ENCODE measurements at regions not wholly inside any gene's neighbourhood (a gene's known extent, or its start where the extent isn't known, plus 50 kb on each side); places are given as distances from the start of the nearest gene placed in this dataset. TPM values are rescaled to one million over a fixed set of nuclear protein-coding genes. Genes with fewer than 3 reads are reported as not detected.

DNA sequence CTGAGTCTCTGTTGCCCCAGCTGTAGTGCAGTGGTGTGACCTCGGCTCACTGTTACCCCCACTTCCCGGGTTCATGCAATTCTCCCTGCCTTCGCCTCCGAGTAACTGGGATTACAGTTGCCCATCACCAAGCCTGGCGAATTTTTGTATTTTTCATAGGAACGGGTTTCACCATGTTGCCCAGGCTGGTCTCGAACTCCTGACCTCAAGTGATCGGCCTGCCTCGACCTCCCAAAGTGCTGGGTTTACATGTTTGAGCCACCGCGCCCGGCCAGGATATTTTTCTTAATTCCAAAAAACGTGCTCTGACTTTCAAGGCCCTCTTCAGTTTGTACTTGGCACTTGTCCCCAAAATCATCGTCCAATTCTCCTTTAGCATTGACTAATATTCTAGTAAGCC is 129.2 kb upstream of the EPHA5 start:
- ATAC-seq (ENCODE audit: poor library complexity) (no peak), DNase-seq (no peak)
- intact Hi-C loops (cut with DNase I) = no loop called here

GRCh38 chr4:65798498-65799127 is 128.3 kb upstream of the EPHA5 start:
- DNase-seq = no peak
- intact Hi-C loops (cut with DNase I) = no loop called here
- ATAC-seq (ENCODE audit: poor library complexity) = no peak

GRCh38 chr4:65791812-65792308 is 121.6 kb upstream of the EPHA5 start:
- no peak for DNase-seq
- intact Hi-C loops (cut with DNase I) = no loop called here
- no peak for ATAC-seq (ENCODE audit: poor library complexity)

- intact Hi-C loops (cut with DNase I) = no loop called here
- DNase-seq (no peak), ATAC-seq (ENCODE audit: poor library complexity) (no peak)
These were observed 121.0 kb upstream of the EPHA5 start for GRCh38 chr4:65791111-65791811.

- intact Hi-C loops (cut with DNase I) = no loop called here
- no peak for ATAC-seq (ENCODE audit: poor library complexity)
- DNase-seq = no peak
These were observed 119.5 kb upstream of the EPHA5 start for GRCh38 chr4:65789805-65790204.

GRCh38 chr4:65789341-65789740 is 119.1 kb upstream of the EPHA5 start:
- intact Hi-C loops (cut with DNase I) = no loop called here
- ATAC-seq (ENCODE audit: poor library complexity) (no peak), DNase-seq (no peak)

- DNase-seq (no peak), ATAC-seq (ENCODE audit: poor library complexity) (no peak)
- intact Hi-C loops (cut with DNase I) = no loop called here
These were observed 107.0 kb upstream of the EPHA5 start for GRCh38 chr4:65777270-65777669.

DNA sequence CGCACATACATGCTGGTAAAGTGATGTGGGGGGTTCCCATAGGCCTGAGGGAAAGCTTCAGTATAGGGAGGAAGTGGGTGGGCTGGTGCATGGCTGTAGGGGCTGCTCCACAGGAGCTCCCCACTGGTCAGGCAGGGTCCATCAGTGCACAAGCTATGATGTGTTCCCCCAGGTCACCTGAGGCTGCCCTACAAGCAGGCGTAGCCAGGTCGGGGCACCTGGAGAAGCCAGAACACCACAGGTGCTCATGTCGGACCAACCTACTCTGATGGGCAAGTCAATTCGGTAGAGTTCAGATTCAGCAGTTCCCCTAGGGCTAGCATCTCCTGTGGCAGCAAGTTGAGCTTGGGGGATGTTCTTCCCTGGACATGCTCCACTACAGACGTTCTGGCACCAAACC is 103.3 kb upstream of the EPHA5 start:
- no peak for DNase-seq
- ATAC-seq (ENCODE audit: poor library complexity) = no peak
- intact Hi-C loops (cut with DNase I) = no loop called here

DNA sequence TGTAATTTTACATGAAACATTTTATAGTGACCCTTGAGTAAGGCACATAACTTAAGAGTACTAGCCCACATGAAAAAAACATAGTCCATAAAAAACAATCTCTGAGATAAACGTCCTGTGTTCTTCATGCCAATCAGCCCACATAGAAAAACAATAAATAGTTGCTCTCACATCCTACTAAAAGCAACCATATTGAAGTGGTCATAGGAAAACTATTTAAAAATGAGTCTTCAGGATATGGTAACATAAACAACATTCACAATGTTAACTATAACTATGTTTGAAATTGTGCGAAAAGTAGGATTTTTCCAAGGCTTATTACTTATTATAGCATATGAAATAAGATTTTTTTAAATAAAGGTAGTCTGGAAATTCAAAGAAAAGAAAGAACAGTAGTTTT is 77.1 kb upstream of the EPHA5 start:
- no peak for ATAC-seq (ENCODE audit: poor library complexity)
- DNase-seq = no peak
- intact Hi-C loops (cut with DNase I) = no loop called here

DNA sequence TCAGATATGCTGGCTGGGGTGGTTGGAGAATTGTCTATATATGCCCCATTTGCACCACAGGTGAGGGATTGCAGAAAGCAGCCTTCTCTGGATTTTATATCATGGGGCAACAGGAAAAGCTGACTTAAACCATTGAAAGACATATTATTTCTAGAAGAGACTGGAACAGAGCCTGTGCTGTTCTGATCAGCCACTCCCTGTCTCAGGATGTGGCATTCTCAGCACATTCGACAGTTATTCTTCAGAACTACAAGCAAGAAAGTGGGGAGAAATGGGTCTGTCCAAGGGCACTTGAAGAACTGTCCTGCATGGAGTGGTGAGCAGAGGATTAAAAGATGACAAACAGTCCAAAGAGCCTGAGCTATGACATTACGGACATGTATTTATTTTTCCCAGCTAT is 67.8 kb upstream of the EPHA5 start:
- ATAC-seq (ENCODE audit: poor library complexity) = no peak
- intact Hi-C loops (cut with DNase I) = no loop called here
- DNase-seq = no peak

DNA sequence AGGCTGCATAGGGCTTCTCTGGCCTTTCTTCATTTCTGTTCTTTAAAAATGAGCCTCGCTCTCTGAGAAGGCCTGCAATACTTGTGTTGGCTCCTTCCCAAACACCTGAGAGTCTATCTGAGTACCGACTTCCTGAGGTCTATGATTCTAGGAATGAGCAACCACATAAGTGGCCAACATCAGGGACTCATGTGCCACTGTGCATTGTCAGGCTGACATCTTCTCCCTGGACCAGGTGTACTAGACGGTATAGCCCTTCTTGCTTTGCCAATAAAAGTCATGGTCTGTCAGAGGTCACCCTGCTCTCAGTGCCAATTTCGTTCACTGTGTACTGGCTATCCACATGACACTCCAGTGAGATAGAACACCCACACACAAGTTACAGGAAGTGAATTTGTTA is 67.4 kb upstream of the EPHA5 start:
- DNase-seq (no peak), ATAC-seq (ENCODE audit: poor library complexity) (no peak)
- intact Hi-C loops (cut with DNase I) = no loop called here

GRCh38 chr4:65724973-65725372 is 54.7 kb upstream of the EPHA5 start:
- ATAC-seq (ENCODE audit: poor library complexity) = no peak
- intact Hi-C loops (cut with DNase I) = no loop called here
- DNase-seq = no peak

Small RNA genes in the stretch of these regions (microRNA-seq; reads per million reads assigned to microRNA genes)
- gene MIR1269A = not detected

Measured in Right ventricle myocardium superior (tissue), 1 donor.